ENCODE measurements at regions not wholly inside any gene's neighbourhood (a gene's known extent, or its start where the extent isn't known, plus 50 kb on each side); places are given as distances from the start of the nearest gene placed in this dataset.

DNA sequence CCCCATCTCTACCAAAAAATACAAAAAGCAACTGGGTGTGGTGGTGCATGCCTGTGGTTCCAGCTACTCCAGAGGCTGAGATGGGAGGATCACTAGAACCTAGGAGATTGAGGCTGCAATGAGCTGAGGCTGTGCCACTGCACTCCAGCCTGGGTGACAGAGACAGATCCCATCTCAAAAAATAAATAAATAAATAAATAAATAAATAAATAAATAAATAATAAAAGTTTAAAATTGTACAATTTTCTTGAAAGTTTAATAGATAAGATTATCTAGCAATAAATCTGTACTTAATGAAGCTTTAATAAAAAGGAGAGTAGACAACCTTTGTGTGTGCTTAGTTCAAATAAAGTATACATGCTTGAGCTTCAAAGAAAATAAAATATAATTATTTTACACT, 310.0 kb upstream of the LRIG3 start:
- DNase-seq (ENCODE audit: low read depth): no peak

- no peak for DNase-seq (ENCODE audit: low read depth)
These were observed 298.8 kb upstream of the LRIG3 start for GRCh38 chr12:59219148-59219547.

DNA sequence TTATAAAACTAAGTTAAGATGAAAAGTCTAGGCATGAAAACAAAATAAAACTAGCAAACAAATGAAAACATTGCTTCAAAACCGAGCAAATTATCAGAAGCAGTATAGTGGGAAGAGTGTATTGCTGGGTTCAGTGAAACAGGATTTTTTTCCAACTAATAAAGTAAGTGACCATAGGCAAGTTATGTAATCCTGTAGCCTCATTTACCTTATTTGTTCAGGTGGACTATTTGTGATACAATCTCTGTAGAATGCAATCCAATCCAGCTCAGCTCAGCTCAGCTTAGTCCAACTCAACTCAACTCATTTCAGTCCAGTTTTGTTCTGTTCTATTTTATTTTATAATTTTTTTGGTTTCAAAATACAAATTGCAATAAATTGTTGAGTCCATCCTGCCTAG, 276.7 kb upstream of the LRIG3 start:
- no peak for DNase-seq (ENCODE audit: low read depth)

GRCh38 chr12:59194794-59195193, 274.5 kb upstream of the LRIG3 start:
- DNase-seq (ENCODE audit: low read depth): no peak

DNA sequence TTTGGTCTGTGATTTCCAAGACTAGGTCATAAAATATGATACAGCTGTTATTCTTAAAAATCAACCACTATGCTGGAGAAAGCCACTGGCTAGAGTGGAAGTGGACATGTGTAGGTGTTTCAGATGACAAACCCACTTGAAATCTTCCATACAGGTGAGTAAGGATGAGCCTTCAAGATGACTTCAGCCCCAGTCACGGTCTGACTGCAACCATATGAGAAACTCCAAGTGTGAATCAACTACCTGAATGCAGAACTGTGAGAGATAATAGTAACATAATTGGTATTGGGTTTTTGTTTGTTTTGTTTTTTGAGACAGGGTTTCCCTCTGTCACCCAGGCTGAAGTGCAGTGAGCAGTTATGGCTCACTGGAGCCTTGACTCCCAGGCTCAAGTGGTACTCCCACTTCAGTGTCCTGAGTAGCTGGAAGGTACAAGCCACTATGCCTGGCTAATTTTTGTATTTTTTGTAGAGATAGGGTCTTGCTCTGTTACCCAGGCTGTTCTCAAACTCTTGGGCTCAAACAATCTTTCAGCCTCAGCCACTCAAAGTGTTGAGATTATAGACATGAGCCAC, 273.3 kb upstream of the LRIG3 start:
- DNase-seq (ENCODE audit: low read depth): no peak

GRCh38 chr12:59191372-59191771, 271.1 kb upstream of the LRIG3 start:
- no peak for DNase-seq (ENCODE audit: low read depth)

DNA sequence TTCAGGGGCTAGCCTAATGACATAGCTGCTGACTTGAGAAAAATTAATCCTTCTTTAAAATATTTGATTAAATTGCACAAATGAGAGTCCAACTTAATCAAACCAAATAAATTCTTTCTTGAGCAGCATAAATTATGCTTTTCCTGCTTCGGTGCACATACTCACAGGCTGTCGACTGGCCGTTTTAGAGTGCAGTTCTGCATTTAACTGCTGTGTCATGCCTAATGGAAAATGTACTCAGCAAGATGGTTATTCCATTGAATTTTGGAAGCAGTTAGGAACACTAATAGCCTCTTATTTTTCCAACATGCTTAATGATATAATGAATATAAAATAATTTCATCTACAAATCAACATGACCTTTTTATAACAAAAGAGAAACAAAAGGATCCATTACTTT, 266.1 kb upstream of the LRIG3 start:
- no peak for DNase-seq (ENCODE audit: low read depth)

DNA sequence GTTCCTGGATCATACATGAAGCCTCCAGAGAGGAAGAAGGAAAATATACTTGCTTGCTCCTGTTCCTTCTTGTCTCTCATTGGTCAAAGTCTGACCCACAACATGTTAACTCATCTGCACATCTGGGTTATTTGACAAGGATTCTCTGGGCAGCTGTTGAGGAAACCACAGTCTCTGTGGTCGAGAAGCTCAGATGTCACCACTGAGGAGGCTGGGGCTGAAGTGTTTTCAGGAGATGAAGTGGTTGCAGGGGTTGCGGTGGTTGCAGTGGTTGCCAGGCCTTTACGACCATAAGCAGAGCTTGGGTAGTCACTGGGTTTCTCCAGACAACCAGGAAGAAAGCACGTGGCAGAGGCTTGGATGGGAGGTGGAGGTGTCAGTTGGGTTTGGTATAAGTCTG, 265.0 kb upstream of the LRIG3 start:
- no peak for DNase-seq (ENCODE audit: low read depth)

GRCh38 chr12:59182658-59183455, 262.6 kb upstream of the LRIG3 start:
- DNase-seq (ENCODE audit: low read depth): no peak

DNA sequence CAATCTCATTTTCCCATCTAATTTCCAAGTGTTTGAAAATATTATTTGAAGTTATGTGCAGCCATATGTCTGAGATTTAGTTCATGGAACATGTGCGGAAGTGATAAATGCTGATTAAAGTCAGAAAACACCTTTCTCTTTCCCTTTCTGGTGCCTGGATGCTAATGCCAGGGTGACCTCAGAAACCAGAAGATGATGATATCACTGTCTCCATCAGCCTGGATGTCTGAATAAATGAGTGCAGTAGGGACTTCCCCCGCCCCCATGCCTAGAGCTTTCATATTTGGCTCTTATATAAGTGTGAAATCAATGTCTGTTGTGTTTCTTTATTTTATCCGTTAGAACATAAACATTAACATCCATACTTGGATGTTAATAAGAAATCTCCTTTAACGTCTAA, 261.9 kb upstream of the LRIG3 start:
- peak; percentile 2 for DNase-seq (ENCODE audit: low read depth)

DNA sequence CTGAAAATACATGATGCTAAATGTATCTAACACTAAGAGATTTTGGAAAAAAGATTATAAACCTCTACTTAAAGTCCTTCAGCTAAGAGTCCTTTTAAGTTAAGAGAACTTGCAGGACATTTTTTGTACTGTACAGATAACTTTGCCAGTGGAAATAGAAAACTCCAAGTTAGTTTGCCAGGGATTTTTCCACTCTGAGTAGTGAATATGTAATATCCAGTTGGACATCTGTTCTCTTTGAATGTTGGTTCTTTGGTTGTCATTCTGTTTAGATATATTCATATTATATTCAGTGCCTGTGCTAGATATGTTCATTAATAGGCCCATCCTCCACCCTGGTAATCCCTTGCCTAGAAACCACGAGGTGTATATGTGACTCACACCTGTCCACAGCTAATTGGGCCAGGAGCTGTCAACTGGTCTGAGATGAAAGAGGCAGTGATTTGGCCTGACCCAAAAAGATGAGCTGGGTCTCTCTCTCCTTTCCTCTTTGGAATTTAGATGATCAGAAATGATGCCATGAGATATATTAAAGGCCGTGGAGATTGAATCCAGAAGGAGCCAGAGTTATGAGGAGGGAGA, 261.0 kb upstream of the LRIG3 start:
- DNase-seq (ENCODE audit: low read depth): no peak

- no peak for DNase-seq (ENCODE audit: low read depth)
These were observed 258.9 kb upstream of the LRIG3 start for GRCh38 chr12:59179231-59179630.

- DNase-seq (ENCODE audit: low read depth): no peak
These were observed 253.4 kb upstream of the LRIG3 start for GRCh38 chr12:59173695-59174094.

- no peak for DNase-seq (ENCODE audit: low read depth)
These were observed 248.3 kb upstream of the LRIG3 start for GRCh38 chr12:59168647-59169046.

DNA sequence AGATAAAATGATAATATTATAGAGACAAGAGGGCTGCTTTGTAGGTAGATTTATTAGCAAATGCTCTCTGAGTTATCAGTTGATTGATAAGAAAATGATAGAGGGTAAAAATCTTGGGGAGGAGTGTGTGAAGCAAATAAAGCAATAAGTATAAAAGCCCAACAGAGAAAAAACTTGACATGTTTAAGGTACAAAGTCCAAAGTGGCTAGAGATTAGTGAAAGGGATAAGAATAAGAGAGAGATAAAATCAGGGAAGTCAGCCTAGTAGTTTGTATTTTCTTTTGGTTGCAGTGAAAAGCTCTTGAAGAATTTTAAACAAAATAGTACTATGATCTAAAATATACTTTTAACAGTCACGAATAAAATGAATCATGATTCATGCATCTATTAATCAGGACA, 246.2 kb upstream of the LRIG3 start:
- no peak for DNase-seq (ENCODE audit: low read depth)

- DNase-seq (ENCODE audit: low read depth): no peak
These were observed 244.9 kb upstream of the LRIG3 start for GRCh38 chr12:59164991-59165718.

DNA sequence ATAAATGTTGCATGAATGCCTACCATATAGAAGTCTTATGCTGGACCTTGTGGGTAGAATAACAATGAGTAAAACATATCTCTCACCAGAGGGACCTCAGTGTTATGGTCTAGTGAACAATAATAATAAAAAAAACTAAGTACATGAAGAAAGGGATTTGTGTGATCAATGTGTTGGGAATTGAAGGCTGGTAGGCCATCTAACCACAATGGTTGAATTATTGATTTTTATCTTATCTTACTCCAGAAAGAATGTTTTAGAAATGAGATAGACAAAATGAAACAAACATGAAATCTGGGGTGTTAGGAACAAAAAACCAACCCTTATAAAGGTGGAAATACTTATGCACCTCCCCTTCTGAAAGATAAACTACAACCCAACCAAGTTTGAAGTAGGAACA, 243.9 kb upstream of the LRIG3 start:
- DNase-seq (ENCODE audit: low read depth): no peak

- DNase-seq (ENCODE audit: low read depth): no peak
These were observed 238.4 kb upstream of the LRIG3 start for GRCh38 chr12:59158681-59159080.

GRCh38 chr12:59158066-59158465, 237.8 kb upstream of the LRIG3 start:
- DNase-seq (ENCODE audit: low read depth): no peak

- DNase-seq (ENCODE audit: low read depth): no peak
These were observed 235.1 kb upstream of the LRIG3 start for GRCh38 chr12:59155448-59155847.

- DNase-seq (ENCODE audit: low read depth): no peak
These were observed 230.9 kb upstream of the LRIG3 start for GRCh38 chr12:59151243-59151642.

- no peak for DNase-seq (ENCODE audit: low read depth)
These were observed 229.8 kb upstream of the LRIG3 start for GRCh38 chr12:59149995-59150642.
